ENCODE measurements at regions not wholly inside any gene's neighbourhood (a gene's known extent, or its start where the extent isn't known, plus 50 kb on each side); places are given as distances from the start of the nearest gene placed in this dataset.
"Not testable (repeated sequence)": the region's sequence is repeated elsewhere in the genome, so short reads cannot be mapped to it uniquely, and the experiment has no call there.

- DNase-seq, result not testable (repeated sequence)
These were observed 50.3 kb upstream of the AGTPBP1 start for GRCh38 chr9:85792057-85792456.

- peak; percentile 12 to 31 for DNase-seq
These were observed 61.4 kb upstream of the AGTPBP1 start for GRCh38 chr9:85802978-85803695.

GRCh38 chr9:85804847-85805133, 63.0 kb upstream of the AGTPBP1 start:
- DNase-seq, result not testable (repeated sequence)

GRCh38 chr9:85805134-85806005, 63.6 kb upstream of the AGTPBP1 start:
- DNase-seq, result peak; percentile 62 to 70

- not testable (repeated sequence) for DNase-seq
These were observed 66.6 kb upstream of the AGTPBP1 start for GRCh38 chr9:85808329-85808728.

GRCh38 chr9:85813388-85813787, 71.6 kb upstream of the AGTPBP1 start:
- not testable (repeated sequence) for DNase-seq

- not testable (repeated sequence) for DNase-seq
These were observed 73.0 kb upstream of the AGTPBP1 start for GRCh38 chr9:85814800-85815199.

GRCh38 chr9:85818971-85819370, 77.2 kb upstream of the AGTPBP1 start:
- DNase-seq, result not testable (repeated sequence)

GRCh38 chr9:85820598-85820997, 78.8 kb upstream of the AGTPBP1 start:
- not testable (repeated sequence) for DNase-seq

- not testable (repeated sequence) for DNase-seq
These were observed 83.2 kb upstream of the AGTPBP1 start for GRCh38 chr9:85824949-85825348.

- not testable (repeated sequence) for DNase-seq
These were observed 92.8 kb upstream of the AGTPBP1 start for GRCh38 chr9:85834591-85834990.

- DNase-seq, result not testable (repeated sequence)
These were observed 97.0 kb upstream of the NAA35 start for GRCh38 chr9:85843949-85844348.

GRCh38 chr9:85847782-85848181, 93.2 kb upstream of the NAA35 start:
- DNase-seq, result not testable (repeated sequence)

GRCh38 chr9:85858056-85858750, 82.7 kb upstream of the NAA35 start:
- no peak for DNase-seq

- no peak for DNase-seq
These were observed 81.2 kb upstream of the NAA35 start for GRCh38 chr9:85859765-85860164.

GRCh38 chr9:85861882-85862281, 79.1 kb upstream of the NAA35 start:
- DNase-seq, result not testable (repeated sequence)

- no peak for DNase-seq
These were observed 77.1 kb upstream of the NAA35 start for GRCh38 chr9:85863875-85864274.

- DNase-seq, result no peak
These were observed 69.9 kb upstream of the NAA35 start for GRCh38 chr9:85871008-85871407.

GRCh38 chr9:85871683-85872082, 69.3 kb upstream of the NAA35 start:
- not testable (repeated sequence) for DNase-seq

- DNase-seq, result no peak
These were observed 68.5 kb upstream of the NAA35 start for GRCh38 chr9:85872463-85872862.

- DNase-seq, result no peak
These were observed 64.3 kb upstream of the NAA35 start for GRCh38 chr9:85876628-85877027.

GRCh38 chr9:85878872-85879597, 61.9 kb upstream of the NAA35 start:
- DNase-seq, result not testable (repeated sequence)

GRCh38 chr9:85880507-85880906, 60.4 kb upstream of the NAA35 start:
- not testable (repeated sequence) for DNase-seq

All from activated CD4-positive, alpha-beta T cell treated with anti-CD3 and anti-CD28 coated beads, Interleukin-2, amount 50 U/mL, for 4 hours (primary cell).